Stimulated activated CD8-positive, alpha-beta memory T cell treated with anti-CD3 and anti-CD28 coated beads, Interleukin-4, amount 100 ng/mL, for 1 hour (primary cell): ENCODE measurements at regions not wholly inside any gene's neighbourhood (a gene's known extent, or its start where the extent isn't known, plus 50 kb on each side); places are given as distances from the start of the nearest gene placed in this dataset.

Experiments used
- DNase-seq, 2 donors: peaks; one replicate each; pipeline ENCODE4 v3.0.0-alpha.2; 2020; ENCODE audit warnings: low read depth in 2 of 2, low spot score in 1 of 2

DNA sequence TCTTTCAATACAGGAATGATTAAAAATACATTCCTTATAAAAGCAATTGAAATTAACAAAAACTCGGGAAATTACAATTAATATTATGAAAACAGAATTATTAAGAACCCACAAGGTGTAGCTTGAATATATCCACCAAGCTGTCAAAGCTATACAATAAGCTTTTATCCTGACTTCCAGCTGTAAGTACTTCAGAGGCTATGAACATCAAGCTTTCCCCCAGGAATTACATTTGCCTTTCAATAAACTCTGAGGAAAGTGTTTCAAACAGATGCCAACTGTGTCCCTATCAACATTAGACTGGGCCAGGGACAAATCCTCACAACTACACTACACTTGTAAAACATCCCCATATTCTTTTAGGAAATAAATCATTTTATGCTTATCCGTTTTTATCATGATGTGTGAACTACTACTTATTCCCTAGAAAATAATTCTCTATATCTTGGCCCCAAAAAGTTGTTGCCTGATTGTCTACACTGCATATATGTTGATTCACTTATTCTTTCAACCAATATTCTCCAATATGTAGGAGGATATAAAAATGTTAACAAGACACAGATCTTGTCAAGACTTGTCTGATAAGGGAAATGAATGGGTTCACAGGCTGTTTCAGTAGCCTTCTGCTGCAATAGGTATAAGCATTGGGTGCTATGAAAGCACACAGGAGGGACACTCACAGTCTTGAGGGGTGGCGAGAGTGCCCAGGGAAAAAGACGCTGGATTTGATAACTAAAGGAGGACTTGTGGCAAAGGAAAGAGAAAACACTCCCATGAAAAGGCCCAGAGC is 494.1 kb downstream of the CENPC start:
- DNase-seq, result no peak

DNA sequence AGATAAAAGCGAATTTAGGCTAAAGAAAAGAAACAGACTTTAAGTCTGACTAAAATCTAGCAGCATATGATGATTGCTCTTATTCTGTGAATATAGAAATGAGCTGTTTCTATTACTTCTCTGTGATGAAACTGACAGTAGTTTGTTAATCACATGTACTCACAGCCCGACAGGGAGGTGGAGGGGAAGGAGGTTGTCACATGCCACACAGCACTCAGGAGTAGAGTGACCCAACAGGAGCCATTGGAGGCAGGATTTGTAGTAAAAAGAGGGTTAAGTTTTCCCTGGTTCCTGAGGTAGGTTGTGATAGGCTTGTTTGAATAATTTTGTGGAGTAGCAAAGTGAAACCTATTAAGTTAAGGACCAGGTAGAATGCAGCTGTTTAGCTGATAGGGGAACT is 495.9 kb downstream of the CENPC start:
- DNase-seq, result no peak

DNA sequence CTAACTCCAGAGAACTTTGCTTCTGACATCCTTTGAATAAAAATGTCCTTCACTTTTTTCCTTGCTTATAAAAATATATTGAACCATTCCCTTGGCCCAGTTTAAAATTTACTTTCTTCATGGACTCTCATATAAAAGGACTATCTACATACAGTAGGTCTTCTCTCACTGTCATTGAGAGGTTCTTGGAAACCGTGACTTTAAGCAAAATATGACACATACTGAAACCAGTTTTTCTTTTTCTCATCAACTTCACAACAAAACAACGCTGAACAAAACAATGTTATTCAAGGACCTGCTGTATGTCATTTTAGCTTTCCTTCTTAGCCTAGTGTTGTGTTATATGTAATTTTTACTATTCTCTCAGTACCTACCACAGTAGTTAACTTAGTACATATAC is 496.8 kb downstream of the CENPC start:
- no peak for DNase-seq

DNA sequence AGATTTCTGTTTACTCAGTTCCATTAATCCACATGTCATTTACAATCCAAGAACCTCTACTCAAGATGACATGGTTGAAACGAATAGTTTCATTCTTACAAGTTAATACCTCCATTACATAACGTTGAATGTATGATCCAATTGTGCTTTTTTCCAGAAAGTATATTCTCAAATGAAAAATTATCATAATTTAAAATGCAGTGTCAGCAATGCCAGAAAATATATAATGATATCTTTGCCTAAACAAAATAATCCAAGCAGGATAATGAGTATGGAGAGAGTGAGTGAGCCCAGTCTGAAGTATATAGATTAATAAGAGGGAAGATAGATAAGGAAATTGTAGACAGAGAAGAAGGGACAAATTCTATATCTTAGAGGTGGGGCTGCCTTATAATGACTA is 505.0 kb downstream of the CENPC start:
- DNase-seq, result no peak

DNA sequence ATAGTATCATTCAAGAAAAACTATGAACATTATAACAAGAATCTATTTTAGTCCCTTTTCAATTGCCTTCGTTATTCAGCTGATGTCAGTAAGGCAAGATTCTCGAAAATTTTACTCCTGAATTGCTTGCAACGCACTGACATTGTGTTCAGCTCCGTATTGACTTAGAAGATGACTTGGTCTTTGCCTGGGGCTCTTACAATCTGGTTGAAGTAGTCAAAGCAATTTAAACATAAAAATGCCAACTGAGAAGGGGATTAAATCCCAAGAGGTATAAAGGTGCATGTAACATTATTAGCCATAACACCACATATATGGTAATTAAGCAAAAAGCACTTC is 507.1 kb downstream of the CENPC start:
- DNase-seq, result no peak

DNA sequence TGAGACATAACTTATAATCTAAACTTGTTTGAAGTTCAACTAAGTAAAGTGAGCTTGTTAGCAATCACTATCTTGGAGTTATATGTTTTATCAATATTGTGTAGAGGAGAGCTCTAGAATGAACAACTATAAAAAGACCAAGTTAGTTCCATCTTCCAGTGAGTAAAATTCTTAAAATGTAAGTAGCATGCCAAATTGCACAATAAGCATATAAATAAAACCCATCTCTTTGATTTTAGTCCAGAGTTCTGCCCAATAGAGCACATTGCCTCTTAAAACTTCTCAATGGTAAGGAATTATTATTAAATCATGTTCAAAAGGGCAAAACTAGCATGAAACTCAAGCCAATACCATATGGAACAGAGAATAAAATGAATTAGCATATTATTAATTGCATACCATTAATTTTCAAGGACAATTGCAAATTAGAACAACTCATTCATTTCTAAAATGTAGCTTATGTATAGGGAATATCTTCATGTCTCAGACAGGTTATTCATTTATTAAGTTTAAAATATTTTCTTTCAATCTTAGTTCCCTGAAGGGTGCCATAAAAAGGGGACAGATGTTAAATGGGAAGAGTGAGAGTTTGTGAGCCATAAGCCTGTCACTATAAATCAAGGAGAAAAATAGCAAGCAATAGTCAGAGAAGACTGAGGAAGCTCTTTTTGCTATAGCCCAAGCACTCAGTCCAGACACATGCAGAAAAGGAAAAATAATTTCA is 507.6 kb downstream of the CENPC start:
- no peak for DNase-seq

DNA sequence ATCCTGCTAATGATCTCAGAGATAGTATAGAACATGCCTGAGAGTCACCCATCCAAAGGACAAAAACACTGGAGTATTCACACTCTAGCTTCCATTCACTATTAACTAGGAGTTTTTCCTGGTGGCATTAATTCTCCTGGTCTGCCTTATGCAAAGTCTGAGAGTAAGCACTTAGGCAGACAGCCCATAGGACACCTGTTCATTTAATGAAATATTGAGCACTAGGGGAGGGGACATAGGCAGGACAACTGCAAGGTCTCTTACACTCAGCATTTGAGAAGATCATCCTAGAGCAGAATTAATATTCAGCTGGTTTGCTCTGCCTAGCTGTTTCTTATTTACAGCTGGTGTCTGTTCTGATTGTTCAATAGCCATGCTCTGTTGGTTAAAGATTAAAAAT is 508.5 kb downstream of the CENPC start:
- no peak for DNase-seq

DNA sequence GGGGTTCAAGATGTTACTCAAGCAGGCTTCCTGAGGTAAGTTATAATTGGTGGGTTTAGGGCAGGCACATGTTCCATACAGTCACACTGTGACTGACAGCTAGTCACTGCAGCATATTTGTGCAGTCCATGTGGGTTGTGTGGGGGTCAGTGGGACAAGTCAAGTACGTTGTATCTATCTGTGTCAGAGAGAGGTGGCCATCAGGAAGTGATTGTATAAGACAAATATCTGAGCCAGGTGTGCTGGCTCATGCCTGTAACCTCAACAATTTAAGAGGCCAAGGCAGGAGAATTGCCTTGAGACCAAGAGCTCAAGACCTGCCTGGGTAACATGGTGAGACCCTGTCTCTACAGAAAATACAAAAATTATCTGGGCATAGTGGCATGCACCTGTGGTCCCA is 509.3 kb downstream of the CENPC start:
- DNase-seq, result no peak

DNA sequence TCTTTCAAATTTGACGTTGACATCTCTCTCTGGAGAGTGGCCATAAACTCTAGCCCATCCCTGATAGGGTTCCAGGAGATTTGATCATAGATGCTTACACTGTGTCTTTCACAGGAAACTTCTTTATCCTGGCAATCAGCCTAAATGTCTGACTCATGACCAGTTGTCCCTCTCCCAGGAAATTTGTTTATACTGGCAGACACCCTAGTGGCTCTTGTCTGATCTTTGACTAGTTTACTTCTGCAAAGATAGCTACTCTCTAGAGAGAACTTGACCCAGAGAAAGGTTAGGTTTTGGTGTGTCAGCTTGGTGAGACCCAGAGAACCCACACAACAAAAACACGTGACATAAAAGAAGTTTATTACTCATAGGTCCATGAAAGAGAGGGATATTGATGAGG is 509.8 kb downstream of the CENPC start:
- no peak for DNase-seq

DNA sequence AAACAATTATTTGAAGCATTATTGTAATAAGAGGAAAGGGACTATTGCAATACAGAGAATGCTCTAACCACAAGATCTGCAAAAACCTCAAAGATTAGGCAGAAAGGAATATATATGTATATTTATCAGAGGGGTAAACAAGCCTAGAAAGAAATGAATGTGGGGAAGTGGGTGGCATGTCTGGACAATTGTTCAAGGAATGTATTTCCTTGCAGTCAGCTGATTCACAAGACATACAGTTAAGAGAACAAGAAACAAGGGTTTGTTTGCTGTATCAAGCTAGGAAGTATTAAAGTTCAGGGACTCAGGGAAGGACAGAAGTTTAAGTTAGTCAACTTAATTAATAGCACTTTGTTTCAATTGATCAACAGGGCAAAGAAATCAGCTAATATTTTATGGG is 514.7 kb downstream of the CENPC start:
- DNase-seq, result no peak

DNA sequence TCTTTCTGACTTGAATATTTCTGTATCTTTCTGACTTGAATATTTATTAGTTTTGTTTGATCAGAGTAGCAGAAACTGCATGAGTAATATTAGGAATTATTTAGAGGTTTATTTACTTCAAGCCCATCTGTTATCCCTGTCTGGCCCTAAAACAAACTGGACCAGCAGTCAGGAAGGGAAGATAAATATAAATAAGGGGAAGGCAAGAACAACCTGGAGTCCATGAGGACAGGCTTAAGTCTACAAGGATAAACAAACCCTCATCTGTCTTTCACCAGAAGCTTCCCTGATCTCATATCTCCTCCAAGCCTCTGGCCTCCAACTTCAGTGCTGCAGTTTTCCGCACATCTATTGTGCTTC is 524.9 kb downstream of the CENPC start:
- no peak for DNase-seq

DNA sequence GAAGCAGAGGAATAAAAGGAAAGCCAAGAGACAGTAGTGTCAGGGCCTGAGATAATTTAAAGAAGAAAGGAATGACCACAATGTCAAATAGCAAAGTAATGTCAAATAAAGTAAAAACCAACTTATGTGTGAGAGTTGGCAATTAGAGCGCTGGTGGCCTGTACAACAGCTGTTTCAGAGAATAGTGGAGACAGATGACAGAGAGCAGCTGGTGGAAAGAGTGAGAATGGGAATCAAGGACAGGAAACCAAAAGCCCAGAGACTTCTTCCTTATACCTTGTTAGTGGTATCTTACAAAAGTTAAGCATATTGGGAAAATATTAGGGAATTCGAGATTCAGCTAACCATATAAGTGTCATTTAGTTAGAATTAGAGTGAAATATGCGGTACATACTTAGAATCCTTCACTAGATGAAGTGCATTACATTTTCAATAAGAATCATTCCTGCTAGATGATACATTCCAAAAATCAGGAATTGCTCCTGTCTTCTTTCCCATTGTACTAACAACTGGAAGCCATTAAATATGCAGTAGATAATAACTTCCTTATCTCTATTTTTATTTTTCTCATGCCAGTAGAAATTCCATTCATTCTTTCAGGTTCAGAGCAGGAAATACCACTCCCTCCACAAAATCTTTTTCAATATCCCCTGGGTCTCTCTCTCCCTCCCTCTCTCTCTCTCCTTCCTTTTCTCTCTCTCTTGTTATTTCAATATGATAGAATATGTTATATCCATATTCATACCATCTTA is 525.4 kb downstream of the CENPC start:
- no peak for DNase-seq

DNA sequence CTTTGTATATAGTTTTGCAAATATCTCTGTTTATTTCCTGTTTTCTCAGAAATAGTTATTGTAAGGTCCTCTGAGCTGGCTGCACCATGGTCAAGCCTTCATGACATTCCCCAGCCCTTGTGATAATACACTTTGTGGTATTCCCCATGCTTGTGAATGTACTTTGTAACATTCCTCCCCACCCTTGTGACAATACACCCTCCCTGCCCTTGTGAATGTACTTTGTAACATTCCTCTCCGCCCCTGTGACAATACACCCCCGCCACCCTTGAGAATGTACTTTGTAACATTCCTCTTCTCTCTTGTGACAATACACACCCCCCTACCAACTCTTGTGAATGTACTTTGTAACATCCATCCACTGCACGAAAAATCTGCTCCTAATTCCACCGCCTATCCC is 530.7 kb downstream of the CENPC start:
- DNase-seq, result no peak

DNA sequence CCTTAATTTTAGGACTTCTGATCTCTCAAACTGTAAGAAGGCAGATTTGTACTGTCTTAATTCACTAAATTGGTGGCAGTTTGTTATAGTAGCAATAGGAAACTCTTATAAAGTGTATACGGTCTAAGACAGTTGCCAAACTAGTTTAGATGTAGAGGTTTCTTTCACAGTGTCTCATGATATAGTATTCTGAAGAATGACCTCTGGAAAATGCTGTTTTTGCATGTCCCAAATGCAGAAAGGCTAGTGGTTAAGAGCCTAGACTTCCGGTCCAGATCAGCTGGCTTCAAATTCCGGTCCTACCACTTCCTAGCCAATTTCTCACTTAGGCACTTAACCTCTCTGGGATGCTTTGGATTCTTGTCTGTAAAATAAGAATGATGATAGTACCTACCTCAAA is 538.5 kb downstream of the CENPC start:
- no peak for DNase-seq

DNA sequence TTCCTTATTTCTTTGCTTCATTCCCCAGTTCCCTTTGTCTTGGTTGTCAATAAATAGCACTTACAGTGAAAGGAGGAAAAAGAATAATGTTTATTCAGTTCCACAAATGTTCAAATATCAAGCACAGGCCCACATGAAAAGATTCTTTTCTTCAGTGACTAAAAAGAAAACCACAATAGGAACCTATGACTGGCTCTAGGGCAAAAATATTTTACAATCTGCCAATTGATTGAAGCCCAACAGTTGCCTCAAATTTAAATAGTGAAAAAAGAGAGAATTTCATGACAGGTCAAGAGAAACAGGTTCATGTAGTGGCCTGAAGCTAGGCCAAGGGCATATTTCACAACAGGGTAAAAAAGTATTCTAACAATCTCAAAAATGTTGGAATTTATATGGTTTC is 553.8 kb downstream of the CENPC start:
- DNase-seq, result no peak

DNA sequence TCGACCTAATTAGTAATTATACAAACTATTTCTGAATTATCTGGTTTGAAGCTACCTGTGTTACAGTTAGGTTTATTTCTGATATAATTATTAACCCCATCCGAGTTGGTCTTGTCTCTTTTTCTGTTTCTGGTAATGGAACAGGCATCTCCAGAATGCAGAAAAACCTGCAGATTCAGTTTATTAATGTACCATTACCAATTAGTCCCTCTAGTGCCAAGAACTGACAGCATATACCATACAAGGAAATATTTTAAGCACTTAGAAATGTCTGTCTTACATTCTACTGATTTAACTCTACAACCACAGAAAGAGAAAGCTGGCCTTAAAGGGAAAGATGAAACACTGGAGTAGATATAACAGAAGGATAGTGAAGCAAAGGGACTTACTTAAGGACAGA is 570.6 kb downstream of the CENPC start:
- DNase-seq, result no peak

DNA sequence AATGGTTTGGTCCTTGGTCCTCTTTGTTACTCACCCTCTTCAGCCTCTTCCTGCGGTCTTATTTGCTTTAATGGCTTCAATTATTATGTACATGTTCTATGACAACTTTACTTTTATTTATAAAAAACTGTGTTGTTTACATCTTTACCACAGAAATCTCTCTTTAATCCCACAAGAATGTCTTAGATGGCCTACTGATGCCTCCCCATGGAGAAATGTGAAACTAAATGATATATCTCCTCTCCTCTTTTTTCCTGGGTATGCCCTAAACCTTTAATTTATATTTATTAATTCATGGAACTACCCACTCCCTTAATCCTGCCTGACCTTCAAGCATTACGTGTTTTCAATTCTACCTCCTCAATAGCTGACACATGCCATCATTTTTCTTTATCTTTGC is 573.2 kb downstream of the CENPC start:
- DNase-seq, result no peak

DNA sequence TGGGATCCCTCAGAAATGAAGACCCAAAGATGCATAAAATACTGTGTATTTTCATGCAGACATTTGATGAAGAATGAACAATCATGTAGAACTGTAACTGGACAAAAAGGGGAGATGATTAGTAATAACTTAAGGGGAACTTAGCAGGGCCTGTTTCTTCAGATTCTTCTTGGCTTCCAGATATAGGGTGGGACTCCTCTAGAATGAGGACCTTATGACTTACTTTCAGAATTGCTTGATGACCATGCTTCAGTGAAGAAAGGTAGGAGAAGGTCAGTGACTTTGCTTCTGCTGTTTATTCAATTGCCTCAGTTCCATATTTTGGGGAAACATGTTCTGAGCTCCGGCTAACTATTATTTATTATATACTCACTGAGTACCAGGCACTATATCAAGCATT is 580.8 kb downstream of the CENPC start:
- DNase-seq, result no peak

DNA sequence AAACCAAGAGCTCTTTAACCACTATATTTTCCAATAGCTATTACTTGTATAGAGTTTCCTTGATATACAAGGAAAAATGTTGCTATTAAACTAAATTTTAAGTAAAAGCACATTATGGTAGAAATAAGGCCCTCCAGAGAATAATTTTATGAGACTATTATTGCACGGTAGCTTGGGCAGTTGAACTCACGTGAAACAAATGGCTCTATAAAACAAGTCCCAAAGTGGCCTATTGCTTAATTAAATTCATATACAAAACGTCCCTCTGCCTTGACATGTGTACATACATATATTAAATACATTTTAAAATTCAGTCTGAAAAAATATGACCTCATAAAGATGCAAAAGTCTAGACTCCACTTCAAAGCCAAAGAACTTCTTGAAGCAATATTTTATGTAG is 582.2 kb downstream of the CENPC start:
- DNase-seq, result no peak

DNA sequence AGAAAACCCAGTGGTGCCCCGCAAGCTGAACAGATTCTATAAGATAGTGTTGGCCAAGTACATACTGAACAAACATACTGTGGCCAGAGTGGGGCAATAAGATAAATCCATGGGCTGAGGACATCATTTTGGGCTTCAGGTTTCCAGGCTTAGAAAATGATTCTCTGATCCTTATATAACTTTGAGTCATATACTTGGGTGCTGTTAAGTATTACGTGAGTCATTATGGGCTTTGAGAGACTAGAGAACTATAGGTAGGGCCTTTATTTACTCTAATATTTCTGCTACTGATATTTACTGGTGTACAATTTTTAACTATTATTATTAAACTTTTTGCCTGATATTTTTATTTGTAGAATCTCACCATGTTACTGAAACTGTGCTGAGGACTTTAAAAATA is 586.1 kb downstream of the CENPC start:
- no peak for DNase-seq

DNA sequence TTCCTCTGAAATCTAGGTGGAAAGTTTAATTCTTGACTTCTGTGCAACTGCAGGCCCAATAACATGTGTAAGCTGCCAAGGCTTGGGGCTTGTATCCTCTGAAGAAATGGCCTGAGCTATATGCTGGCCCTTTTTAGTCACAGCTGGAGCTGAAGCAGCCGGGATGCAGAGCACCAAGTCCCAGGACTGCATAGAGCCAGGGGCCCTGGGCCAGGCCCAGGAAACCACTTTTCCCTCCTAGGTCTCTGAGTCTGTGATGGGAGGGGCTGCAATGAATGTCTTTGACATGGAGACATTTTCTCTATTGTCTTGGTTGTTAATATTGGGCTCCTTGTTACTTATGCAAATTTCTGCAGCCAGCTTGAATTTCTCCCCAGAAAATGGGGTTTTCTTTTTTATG is 588.5 kb downstream of the CENPC start:
- DNase-seq, result no peak

DNA sequence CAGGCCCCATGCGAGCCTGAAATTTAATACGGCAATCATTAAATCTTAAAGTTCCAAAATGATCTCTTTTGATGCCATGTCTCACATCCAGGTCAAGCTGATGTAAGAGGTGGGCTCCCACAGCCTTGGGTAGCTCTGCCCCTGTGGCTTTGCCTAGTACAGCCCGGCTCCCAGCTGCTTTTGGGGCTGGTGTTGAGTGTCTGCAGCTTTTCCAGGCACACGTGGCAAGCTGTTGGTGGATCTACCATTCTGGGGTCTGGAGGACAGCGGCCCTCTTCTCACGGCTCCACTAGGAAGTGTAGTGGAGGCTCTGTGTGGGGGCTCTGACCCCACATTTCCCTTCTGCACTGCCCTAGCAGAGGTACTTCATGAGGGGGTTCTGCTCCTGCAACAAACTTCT is 588.9 kb downstream of the CENPC start:
- DNase-seq, result no peak
